CD14-positive monocyte (primary cell): ENCODE measurements at regions not wholly inside any gene's neighbourhood (a gene's known extent, or its start where the extent isn't known, plus 50 kb on each side); places are given as distances from the start of the nearest gene placed in this dataset.

Experiments
- DNase-seq, 3 donors: peaks; one replicate each; pipeline ENCODE4 v3.0.0-alpha.2; 2011 to 2022
- H2AFZ ChIP-seq: 2 replicates; pipeline ENCODE4 v1.6.0; 2012; ENCODE audit warnings: mild to moderate bottlenecking, low read depth, low read length, inconsistent platforms; ENCODE audit not compliant: insufficient read depth, poor library complexity, severe bottlenecking
- H3K27ac ChIP-seq, 2 donors: 1 replicate in 1 of 2; 2 replicates in 1 of 2; pipeline ENCODE4 v1.5.1; 2012 to 2013; ENCODE audit warnings: low read length in 2 of 2, control low read depth in 1 of 2, inconsistent platforms in 1 of 2, low read depth in 1 of 2, mild to moderate bottlenecking in 1 of 2
- H3K27me3 ChIP-seq, 2 donors: one replicate each; pipeline versions ENCODE4 v1.6.0 to v1.6.1; 2011 to 2013; ENCODE audit warnings: low read length in 2 of 2; ENCODE audit not compliant: control insufficient read depth in 2 of 2, insufficient read depth in 2 of 2
- H3K36me3 ChIP-seq, 2 donors: replicated peaks in 1 of 2; 1 replicate in 1 of 2; 2 replicates in 1 of 2; pipeline versions ENCODE4 v1.5.1 to v1.6.1; 2012 to 2013; ENCODE audit warnings: low read length in 2 of 2, control low read depth in 1 of 2, inconsistent platforms in 1 of 2, mild to moderate bottlenecking in 1 of 2; ENCODE audit not compliant: insufficient read depth in 2 of 2, control insufficient read depth in 1 of 2
- H3K4me1 ChIP-seq, 2 donors: 1 replicate in 1 of 2; 2 replicates in 1 of 2; pipeline versions ENCODE4 v1.5.1 to v1.6.1; 2012 to 2013; ENCODE audit warnings: low read length in 2 of 2, control low read depth in 1 of 2, inconsistent platforms in 1 of 2, mild to moderate bottlenecking in 1 of 2, moderate library complexity in 1 of 2; ENCODE audit not compliant: insufficient read depth in 2 of 2, control insufficient read depth in 1 of 2
- H3K4me2 ChIP-seq: replicated peaks from 2 replicates; pipeline ENCODE3; 2012; ENCODE audit warnings: low read length, moderate library complexity, mild to moderate bottlenecking; ENCODE audit not compliant: poor library complexity, severe bottlenecking; ENCODE audit errors: extremely low read depth
- H3K4me3 ChIP-seq, 3 experiments: fragments of 200-600 bp in 1 of 3; sonication (generic) in 1 of 3; replicated peaks in 1 of 3; 1 replicate in 2 of 3; 2 replicates in 1 of 3; pipeline ENCODE4 v1.5.1; 2011 to 2013; ENCODE audit warnings: low read length in 3 of 3, mild to moderate bottlenecking in 3 of 3, control low read depth in 2 of 3, low read depth in 2 of 3, inconsistent platforms in 1 of 3, moderate library complexity in 1 of 3
- H3K79me2 ChIP-seq: 2 replicates; pipeline ENCODE4 v1.6.0; 2012; ENCODE audit warnings: mild to moderate bottlenecking, control low read depth, inconsistent platforms, low read length, moderate library complexity; ENCODE audit not compliant: insufficient read depth
- H3K9ac ChIP-seq: 2 replicates; pipeline ENCODE4 v1.6.0; 2017; ENCODE audit warnings: low read length, mild to moderate bottlenecking; ENCODE audit not compliant: insufficient read depth, poor library complexity, severe bottlenecking
- H3K9me3 ChIP-seq, 2 donors: replicated peaks in 1 of 2; 1 replicate in 1 of 2; 2 replicates in 1 of 2; pipeline versions ENCODE4 v1.5.1 to v1.6.1; 2012 to 2013; ENCODE audit warnings: low read length in 2 of 2, control low read depth in 1 of 2; ENCODE audit not compliant: control insufficient read depth in 1 of 2, insufficient read depth in 1 of 2
- H4K20me1 ChIP-seq: 2 replicates; pipeline ENCODE4 v1.6.0; 2012; ENCODE audit warnings: mild to moderate bottlenecking, low read length, control low read depth, moderate library complexity; ENCODE audit not compliant: insufficient read depth
- H3K27ac Mint-ChIP-seq, 7 donors: one replicate each; pipeline ENCODE4 v1.8.0; 2020; ENCODE audit warnings: mild to moderate bottlenecking in 7 of 7, mixed read lengths in 7 of 7, moderate library complexity in 6 of 7, inconsistent platforms in 2 of 7
- H3K27me3 Mint-ChIP-seq, 3 donors: one replicate each; pipeline ENCODE4 v1.8.0; 2021 to 2022; ENCODE audit warnings: low read depth in 3 of 3, mild to moderate bottlenecking in 3 of 3, mixed read lengths in 3 of 3, moderate library complexity in 3 of 3, inconsistent platforms in 1 of 3
- H3K36me3 Mint-ChIP-seq, 2 donors: one replicate each; pipeline ENCODE4 v1.8.0; 2020; ENCODE audit warnings: mixed read lengths in 2 of 2, inconsistent platforms in 1 of 2, mild to moderate bottlenecking in 1 of 2
- H3K4me1 Mint-ChIP-seq: one replicate; pipeline ENCODE4 v1.8.0; 2020; ENCODE audit warnings: mild to moderate bottlenecking, mixed read lengths
- H3K4me3 Mint-ChIP-seq, 2 donors: one replicate each; pipeline ENCODE4 v1.8.0; 2020; ENCODE audit warnings: mild to moderate bottlenecking in 2 of 2, mixed read lengths in 2 of 2, moderate library complexity in 1 of 2
- H3K9me3 Mint-ChIP-seq, 7 donors: one replicate each; pipeline ENCODE4 v1.8.0; 2020 to 2022; ENCODE audit warnings: mixed read lengths in 7 of 7, mild to moderate bottlenecking in 6 of 7, moderate library complexity in 6 of 7, inconsistent platforms in 2 of 7
- WGBS: methylation state at CpG from one replicate; pipeline ENCODE4 v1.1.5; 2013; ENCODE audit warnings: missing lambda C conversion rate; ENCODE audit not compliant: insufficient coverage; 5-methylcytosine and 5-hydroxymethylcytosine counted together
- intact Hi-C, 2 donors: fragments of 100-400 bp; cut with micrococcal nuclease; formaldehyde crosslinking; loops; one replicate each; pipeline versions ENCODE4 v1.15.0 to v1.15.1; 2023
- TF ChIP-seq, protein P1 (sequence below): fragments of 200-600 bp; IDR thresholded peaks from one replicate; pipeline ENCODE4 v1.8.0; 2022; ENCODE audit warnings: antibody characterized with exemption, mild to moderate bottlenecking

- Histone ChIP-seq H3K27me3 (no peaks in the 10 kb centered on the region), H3K79me2 (no peaks in the 10 kb centered on the region), H3K4me2 (no peak overlapping the region), H3K4me1 (no peaks in the 10 kb centered on the region), H3K9me3 (no peaks in the 10 kb centered on the region), H3K9ac (no peak overlapping the region), H4K20me1 (no peaks in the 10 kb centered on the region), H2AFZ (no peak overlapping the region), H3K36me3 (no peaks in the 10 kb centered on the region), H3K4me3 (no peak overlapping the region), H3K27ac (no peak overlapping the region)
- peaks cover 0 to 7% (median 0%) of the 10 kb centered on the region in 3 donors for H3K27me3 Mint-ChIP-seq
- intact Hi-C loops = no loop called here
- DNase-seq = no peak
- H3K36me3 Mint-ChIP-seq = no peaks in the 10 kb centered on the region
- TF ChIP-seq, protein P1, sequence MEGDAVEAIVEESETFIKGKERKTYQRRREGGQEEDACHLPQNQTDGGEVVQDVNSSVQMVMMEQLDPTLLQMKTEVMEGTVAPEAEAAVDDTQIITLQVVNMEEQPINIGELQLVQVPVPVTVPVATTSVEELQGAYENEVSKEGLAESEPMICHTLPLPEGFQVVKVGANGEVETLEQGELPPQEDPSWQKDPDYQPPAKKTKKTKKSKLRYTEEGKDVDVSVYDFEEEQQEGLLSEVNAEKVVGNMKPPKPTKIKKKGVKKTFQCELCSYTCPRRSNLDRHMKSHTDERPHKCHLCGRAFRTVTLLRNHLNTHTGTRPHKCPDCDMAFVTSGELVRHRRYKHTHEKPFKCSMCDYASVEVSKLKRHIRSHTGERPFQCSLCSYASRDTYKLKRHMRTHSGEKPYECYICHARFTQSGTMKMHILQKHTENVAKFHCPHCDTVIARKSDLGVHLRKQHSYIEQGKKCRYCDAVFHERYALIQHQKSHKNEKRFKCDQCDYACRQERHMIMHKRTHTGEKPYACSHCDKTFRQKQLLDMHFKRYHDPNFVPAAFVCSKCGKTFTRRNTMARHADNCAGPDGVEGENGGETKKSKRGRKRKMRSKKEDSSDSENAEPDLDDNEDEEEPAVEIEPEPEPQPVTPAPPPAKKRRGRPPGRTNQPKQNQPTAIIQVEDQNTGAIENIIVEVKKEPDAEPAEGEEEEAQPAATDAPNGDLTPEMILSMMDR = no peak
- H3K9me3 Mint-ChIP-seq = peaks cover 0 to 2% (median 0%) of the 10 kb centered on the region in 7 donors
- no CpG with 5 or more reads among the region's 3 CpGs for WGBS
- no peak overlapping the region for H3K27ac Mint-ChIP-seq
- no peaks in the 10 kb centered on the region for H3K4me1 Mint-ChIP-seq
- H3K4me3 Mint-ChIP-seq = no peak overlapping the region
These were observed 119.6 kb upstream of the EEA1 start for GRCh38 chr12:93048656-93049055.

GRCh38 chr12:93050026-93050747, 121.1 kb upstream of the EEA1 start:
- Histone ChIP-seq H3K79me2 (no peaks in the 10 kb centered on the region), H3K36me3 (no peaks in the 10 kb centered on the region), H3K4me1 (no peaks in the 10 kb centered on the region), H3K27ac (no peak overlapping the region), H3K4me2 (no peak overlapping the region), H3K9ac (no peak overlapping the region), H3K27me3 (no peaks in the 10 kb centered on the region), H4K20me1 (no peaks in the 10 kb centered on the region), H2AFZ (no peak overlapping the region), H3K4me3 (no peak overlapping the region), H3K9me3 (no peaks in the 10 kb centered on the region)
- TF ChIP-seq, protein P1 = no peak
- no peaks in the 10 kb centered on the region for H3K36me3 Mint-ChIP-seq
- DNase-seq = no peak
- H3K4me3 Mint-ChIP-seq = no peak overlapping the region
- WGBS = 93% methylated on average over 2 of the region's 3 CpGs
- no peaks in the 10 kb centered on the region for H3K4me1 Mint-ChIP-seq
- no peak overlapping the region for H3K27ac Mint-ChIP-seq
- peaks cover 0 to 6% (median 0%) of the 10 kb centered on the region in 3 donors for H3K27me3 Mint-ChIP-seq
- intact Hi-C loops = no loop called here
- peaks cover 0 to 2% (median 0%) of the 10 kb centered on the region in 7 donors for H3K9me3 Mint-ChIP-seq
